Right lobe of liver (tissue), 6 donors: ENCODE measurements at regions not wholly inside any gene's neighbourhood (a gene's known extent, or its start where the extent isn't known, plus 50 kb on each side); places are given as distances from the start of the nearest gene placed in this dataset.

Experiments
- ATAC-seq, 4 donors: fragments of 200-7000 bp; cut with Tn5 transposase; one replicate each; pipeline ENCODE4 v1.9.1; 2020; ENCODE audit warnings: mild to moderate bottlenecking in 4 of 4, moderate library complexity in 4 of 4
- DNase-seq, 3 donors: peaks; one replicate each; pipeline ENCODE4 v3.0.0-alpha.2; 2020
- H3K27ac ChIP-seq, 3 donors: fragments of 200-600 bp; one replicate each; pipeline ENCODE4 v1.8.0; 2022
- H3K27me3 ChIP-seq, 2 donors: fragments of 200-600 bp; one replicate each; pipeline ENCODE4 v1.8.0; 2022
- H3K36me3 ChIP-seq, 4 donors: fragments of 200-600 bp; sonication (generic) in 1 of 4; one replicate each; pipeline versions ENCODE4 v1.5.1 to v1.8.0; 2017 to 2022; ENCODE audit warnings: control low read depth in 1 of 4
- H3K4me1 ChIP-seq, 4 donors: fragments of 200-600 bp; sonication (generic) in 1 of 4; one replicate each; pipeline versions ENCODE4 v1.5.1 to v1.8.0; 2017 to 2022; ENCODE audit warnings: control low read depth in 1 of 4
- H3K4me3 ChIP-seq, 3 donors: fragments of 200-600 bp; one replicate each; pipeline ENCODE4 v1.8.0; 2022
- H3K9me3 ChIP-seq, 4 donors: fragments of 200-600 bp; sonication (generic) in 1 of 4; one replicate each; pipeline versions ENCODE4 v1.5.1 to v1.8.0; 2017 to 2022; ENCODE audit warnings: control low read depth in 1 of 4
- POLR2A ChIP-seq: fragments of 450-650 bp; IDR thresholded peaks from one replicate; pipeline ENCODE4 v1.6.1; 2017; ENCODE audit warnings: antibody characterized with exemption, mild to moderate bottlenecking
- WGBS: methylation state at CpG from one replicate; pipeline ENCODE4 v1.1.6; 2018; ENCODE audit warnings: low coverage, low lambda C conversion rate; ENCODE audit not compliant: insufficient coverage; ENCODE audit errors: missing lambda C conversion rate; 5-methylcytosine and 5-hydroxymethylcytosine counted together
- intact Hi-C, 2 donors: fragments of 100-400 bp; cut with DNase I; formaldehyde crosslinking; loops; one replicate each; pipeline versions ENCODE4 v1.11.2 to v1.14.1; 2022
- TF ChIP-seq, protein P1 (sequence below), 4 donors: fragments of 200-600 bp in 3 of 4; fragments of 450-650 bp in 1 of 4; IDR thresholded peaks; one replicate each; pipeline versions ENCODE4 v1.5.1 to v1.8.0; 2016 to 2022; ENCODE audit warnings: antibody characterized with exemption in 4 of 4, mild to moderate bottlenecking in 2 of 4
- donor health status: DM: no; HTN: yes; CAD: no.
- donor health status: DM: no; HTN: no; CAD: no.
- donor health status: DM: no; HTN: no; CAD: no.
- donor health status: DM: no; HTN: yes; CAD: no.
- donor health status: DM: no; HTN: yes; CAD: no.

DNA sequence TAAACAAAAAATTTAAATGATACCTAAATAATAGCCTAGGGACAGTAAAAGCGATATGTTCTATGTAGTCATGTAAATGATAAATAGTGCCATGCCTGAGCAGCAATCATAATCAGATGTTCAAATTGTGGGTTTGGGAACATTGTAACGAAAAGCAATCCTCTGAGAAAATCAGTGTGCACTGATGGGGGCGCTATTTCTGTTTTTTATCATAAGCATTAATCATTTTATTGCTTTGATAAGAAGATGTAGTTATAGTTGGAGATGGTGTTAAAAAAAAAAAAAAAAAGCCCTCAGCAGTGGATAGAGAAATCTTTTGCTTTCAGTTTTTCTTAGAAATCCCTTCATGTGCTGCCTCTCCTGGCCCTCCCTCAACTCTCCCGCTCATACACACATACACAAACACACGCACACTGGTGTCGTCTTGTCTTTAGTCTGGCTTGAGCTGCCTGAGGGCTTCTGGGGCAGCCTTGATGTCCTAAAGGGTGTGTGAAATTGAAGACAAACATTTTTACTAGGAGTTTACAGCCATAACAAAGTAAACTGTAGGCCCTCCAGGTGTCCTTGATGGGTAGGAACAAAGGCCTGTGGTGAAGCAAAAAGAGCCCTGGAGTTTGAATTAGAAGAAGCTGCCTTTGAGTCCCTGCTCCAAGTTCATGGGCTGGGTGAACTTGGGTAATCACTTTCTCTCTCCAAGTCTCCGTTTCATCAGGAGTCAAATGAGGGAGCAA, 428.1 kb downstream of the SOX2 start:
- no peak for ATAC-seq

DNA sequence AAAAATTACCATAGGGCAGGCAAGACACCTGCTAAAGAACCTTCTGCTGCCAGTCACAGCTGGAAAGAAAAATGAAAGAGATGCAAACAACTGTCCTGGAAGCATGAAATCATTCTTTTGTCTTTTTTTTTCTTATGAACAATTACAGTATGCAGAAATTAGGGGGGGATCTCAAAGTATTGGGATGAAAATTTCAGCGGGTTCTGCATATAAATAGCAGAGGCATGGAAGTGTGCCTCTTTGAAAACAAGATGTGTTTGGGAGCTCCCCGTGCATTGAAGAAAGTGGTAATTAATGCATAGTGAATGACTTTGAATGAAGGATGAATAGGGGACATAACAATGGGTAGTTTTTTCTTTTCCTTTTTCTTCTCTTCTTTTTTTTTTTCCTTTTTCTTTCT, 431.2 kb downstream of the SOX2 start:
- Histone ChIP-seq H3K4me1 (no peaks in the 10 kb centered on the region), H3K4me3 (no peak overlapping the region), H3K27me3 (no peaks in the 10 kb centered on the region), H3K27ac (no peak overlapping the region), H3K36me3 (no peaks in the 10 kb centered on the region), H3K9me3 (no peaks in the 10 kb centered on the region)
- no peak for DNase-seq
- TF ChIP-seq, protein P1, sequence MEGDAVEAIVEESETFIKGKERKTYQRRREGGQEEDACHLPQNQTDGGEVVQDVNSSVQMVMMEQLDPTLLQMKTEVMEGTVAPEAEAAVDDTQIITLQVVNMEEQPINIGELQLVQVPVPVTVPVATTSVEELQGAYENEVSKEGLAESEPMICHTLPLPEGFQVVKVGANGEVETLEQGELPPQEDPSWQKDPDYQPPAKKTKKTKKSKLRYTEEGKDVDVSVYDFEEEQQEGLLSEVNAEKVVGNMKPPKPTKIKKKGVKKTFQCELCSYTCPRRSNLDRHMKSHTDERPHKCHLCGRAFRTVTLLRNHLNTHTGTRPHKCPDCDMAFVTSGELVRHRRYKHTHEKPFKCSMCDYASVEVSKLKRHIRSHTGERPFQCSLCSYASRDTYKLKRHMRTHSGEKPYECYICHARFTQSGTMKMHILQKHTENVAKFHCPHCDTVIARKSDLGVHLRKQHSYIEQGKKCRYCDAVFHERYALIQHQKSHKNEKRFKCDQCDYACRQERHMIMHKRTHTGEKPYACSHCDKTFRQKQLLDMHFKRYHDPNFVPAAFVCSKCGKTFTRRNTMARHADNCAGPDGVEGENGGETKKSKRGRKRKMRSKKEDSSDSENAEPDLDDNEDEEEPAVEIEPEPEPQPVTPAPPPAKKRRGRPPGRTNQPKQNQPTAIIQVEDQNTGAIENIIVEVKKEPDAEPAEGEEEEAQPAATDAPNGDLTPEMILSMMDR (IDR thresholded peaks at IDR 0.05), result no peak
- no peak for TF ChIP-seq POLR2A
- ATAC-seq, result no peak
- intact Hi-C loops, result no loop called here
- WGBS, result 21% methylated on average over 2 of the region's 2 CpGs

More for the DNA sequence above, 428.1 kb downstream of the SOX2 start:
- Histone ChIP-seq H3K9me3 (no peaks in the 10 kb centered on the region), H3K27me3 (no peaks in the 10 kb centered on the region), H3K4me3 (no peak overlapping the region), H3K27ac (no peak overlapping the region), H3K4me1 (no peaks in the 10 kb centered on the region), H3K36me3 (no peaks in the 10 kb centered on the region)
- no peak for DNase-seq
- WGBS, result 61% methylated on average over 7 of the region's 7 CpGs
- intact Hi-C loops, result no loop called here
- TF ChIP-seq POLR2A, result no peak
- TF ChIP-seq, protein P1 (IDR thresholded peaks at IDR 0.05), result no peak

DNA sequence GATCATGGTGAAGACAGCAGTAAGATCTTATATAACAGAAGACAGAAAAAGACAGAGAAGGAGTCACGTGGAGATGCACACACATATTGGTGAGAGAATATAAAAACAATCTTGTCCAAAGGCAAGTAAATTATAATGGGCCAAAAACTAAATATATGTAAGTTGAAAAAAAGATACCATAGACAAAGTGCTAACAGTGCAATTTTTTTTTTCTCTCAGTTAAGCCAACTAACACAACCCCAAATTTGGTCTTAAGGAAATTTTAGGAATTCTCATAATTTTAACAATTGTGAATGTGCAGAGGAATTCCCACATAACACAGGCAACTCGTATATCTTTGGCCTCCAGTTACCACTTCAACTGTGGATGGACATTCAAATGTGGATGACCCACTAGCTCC, 432.2 kb downstream of the SOX2 start:
- intact Hi-C loops, result no loop called here
- no peaks in the 10 kb centered on the region for H3K36me3 ChIP-seq
- no peak for ATAC-seq

DNA sequence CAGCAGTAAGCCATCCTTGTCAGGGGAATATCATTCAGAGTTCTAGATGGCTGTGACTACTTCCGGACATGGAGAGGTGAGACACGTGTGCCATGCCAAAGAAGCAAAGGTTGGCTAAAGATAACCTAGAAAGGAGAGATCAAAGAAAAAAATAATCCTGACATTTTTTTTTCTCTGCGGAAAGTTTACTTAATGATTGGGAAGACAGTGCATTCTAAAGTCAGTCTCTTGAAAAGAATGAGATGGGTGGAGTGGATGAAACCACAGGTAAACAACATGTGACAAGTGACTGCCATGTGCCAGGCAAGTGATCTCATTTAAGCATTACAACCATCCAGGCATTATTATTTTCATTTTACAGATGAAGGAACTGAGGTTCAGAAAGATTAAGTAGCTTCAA, 436.6 kb downstream of the SOX2 start:
- Histone ChIP-seq H3K27me3 (no peaks in the 10 kb centered on the region), H3K4me3 (no peak overlapping the region), H3K4me1 (no peaks in the 10 kb centered on the region), H3K36me3 (no peaks in the 10 kb centered on the region), H3K27ac (no peak overlapping the region), H3K9me3 (no peaks in the 10 kb centered on the region)
- 50% methylated on average over 3 of the region's 3 CpGs for WGBS
- DNase-seq, result no peak
- TF ChIP-seq, protein P1 (IDR thresholded peaks at IDR 0.05), result no peak
- no peak for TF ChIP-seq POLR2A
- no peak for ATAC-seq
- intact Hi-C loops, result no loop called here

More for the DNA sequence above, 432.2 kb downstream of the SOX2 start:
- no peak overlapping the region for H3K4me3 ChIP-seq
- TF ChIP-seq POLR2A, result no peak
- TF ChIP-seq, protein P1 (IDR thresholded peaks at IDR 0.05), result no peak
- WGBS, result 42% methylated on average over 2 of the region's 2 CpGs
- H3K9me3 ChIP-seq, result no peaks in the 10 kb centered on the region
- no peak overlapping the region for H3K27ac ChIP-seq
- no peak for DNase-seq
- no peaks in the 10 kb centered on the region for H3K4me1 ChIP-seq
- H3K27me3 ChIP-seq, result no peaks in the 10 kb centered on the region
